NCI-H460 (cell line): ENCODE measurements at regions not wholly inside any gene's neighbourhood (a gene's known extent, or its start where the extent isn't known, plus 50 kb on each side); places are given as distances from the start of the nearest gene placed in this dataset.

Experiments
- DNase-seq: peaks from one replicate; pipeline ENCODE4 v3.0.0-alpha.2; 2016; ENCODE audit warnings: low read depth; ENCODE audit errors: extremely low read depth

DNA sequence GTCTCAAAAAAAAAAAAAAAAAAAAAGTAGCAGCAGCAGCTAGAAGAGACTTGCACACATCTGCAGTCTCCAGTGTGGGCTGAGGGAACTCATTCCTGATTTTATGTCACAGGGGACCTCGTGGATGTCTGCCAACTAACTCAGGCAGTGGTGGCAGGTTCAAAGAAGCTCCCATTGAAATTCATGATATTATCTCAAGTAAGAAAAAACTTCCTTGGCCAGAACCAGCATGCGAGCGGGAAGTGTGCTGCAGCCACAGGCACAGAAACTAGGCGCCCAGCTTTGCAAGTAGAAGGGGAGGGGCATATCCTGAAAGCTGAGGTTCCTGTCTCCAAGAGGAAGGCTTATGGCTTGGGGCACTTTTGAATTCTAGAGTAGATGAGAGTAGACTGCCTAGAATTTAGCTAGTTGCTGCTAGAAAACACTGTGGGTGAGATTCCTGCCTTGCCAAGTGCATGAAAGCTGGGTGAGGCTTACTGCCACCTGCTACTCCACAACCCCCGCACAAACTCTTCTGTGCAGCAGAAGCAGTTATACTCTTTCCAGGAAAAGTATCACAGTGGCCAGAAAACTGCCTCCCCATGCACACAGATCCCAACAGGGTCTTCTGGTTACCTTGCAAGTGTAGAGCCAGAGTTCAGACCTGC, 603.8 kb upstream of the CA10 start:
- DNase-seq = no peak

DNA sequence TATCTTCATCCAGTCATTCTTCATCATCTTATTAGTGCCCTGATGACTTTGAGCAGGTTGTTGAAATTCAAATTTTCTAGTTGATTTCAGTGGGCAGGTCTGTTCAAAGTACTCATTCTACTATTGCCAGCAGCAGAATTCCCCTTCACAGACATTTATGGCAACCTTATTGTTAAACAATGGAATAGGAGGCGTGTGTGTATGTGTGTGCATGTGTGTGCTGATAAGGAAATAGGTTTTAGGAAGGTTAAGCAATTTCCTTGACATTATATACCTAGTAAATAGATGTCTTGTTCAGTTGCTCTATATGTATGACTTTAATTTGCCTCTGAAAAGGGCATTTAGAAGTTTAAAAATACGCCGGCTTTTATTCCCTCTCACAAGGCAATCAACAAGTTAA, 601.4 kb upstream of the CA10 start:
- DNase-seq = no peak

DNA sequence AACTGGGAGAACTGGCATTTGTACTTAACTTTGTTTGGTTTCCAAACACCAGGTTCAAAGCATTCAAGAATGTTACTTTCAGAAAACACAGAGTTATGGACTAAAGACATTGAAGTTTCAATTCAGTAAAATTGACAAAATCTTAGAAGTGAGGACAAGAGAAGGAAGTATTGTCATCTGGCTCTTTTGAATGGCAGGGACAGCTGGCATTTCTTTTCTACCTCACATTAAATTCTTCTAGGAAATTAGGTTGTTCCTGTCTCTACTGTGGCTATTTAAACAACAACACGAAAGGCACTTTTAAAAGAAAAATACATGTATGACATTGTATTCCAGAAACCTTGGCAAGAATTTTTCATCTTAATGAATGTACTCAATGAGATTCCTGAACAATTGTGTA, 600.0 kb upstream of the CA10 start:
- no peak for DNase-seq

DNA sequence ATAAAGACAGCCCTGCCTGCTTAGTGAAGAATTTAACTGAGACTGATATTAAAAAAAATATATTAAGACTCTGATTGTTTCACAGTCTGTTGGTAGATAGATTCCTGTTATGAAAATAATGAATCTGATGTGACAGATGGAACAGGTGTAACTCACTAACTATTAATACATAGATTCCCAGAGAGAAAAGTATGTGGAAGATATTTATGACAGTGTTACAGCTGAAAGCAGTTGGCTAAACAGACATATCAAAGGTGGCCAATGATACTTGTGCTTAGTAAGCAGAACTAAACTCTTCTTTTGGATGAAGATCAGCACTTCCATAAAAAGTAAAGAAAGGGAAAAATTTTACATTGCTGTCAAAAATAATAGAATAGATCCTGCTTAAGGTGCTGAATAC, 598.2 kb upstream of the CA10 start:
- no peak for DNase-seq

DNA sequence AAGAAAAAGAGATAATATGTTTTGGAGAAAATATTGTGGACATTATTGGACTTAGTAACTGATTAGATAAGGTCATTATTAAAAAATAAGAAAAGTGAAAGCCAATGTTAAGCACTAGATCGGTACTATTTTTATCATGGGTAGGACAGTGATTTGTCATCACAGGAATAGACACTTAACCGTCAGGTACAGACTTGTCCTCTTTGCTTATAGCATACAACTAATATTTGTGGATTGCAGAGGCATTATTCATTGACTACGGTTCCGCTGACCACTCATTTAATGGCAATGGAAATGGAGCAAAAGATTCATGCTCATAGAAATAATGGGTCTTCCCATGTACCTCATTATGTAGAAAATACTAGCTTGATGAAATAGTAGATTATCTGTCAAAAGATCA, 596.3 kb upstream of the CA10 start:
- no peak for DNase-seq

DNA sequence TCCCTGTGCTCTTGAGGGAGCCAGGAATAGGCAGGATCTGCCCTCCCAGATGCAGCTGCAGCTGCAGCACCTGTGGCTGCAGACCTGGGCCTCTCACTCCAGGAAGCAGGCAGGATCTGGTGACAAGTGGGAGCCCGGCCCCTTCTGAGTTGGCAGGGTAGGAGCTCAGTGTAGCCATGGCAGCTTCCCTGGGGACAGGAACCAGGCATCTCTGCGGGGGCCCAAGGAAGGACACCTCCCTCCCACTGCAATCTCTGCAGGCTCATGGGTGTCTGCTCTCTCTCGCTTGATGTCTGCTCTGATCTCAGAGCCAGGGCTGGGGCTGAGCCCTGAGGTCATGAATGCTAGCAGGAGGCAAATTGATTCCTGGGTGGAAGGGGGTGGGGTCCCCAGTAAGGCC, 592.5 kb upstream of the CA10 start:
- DNase-seq = no peak

DNA sequence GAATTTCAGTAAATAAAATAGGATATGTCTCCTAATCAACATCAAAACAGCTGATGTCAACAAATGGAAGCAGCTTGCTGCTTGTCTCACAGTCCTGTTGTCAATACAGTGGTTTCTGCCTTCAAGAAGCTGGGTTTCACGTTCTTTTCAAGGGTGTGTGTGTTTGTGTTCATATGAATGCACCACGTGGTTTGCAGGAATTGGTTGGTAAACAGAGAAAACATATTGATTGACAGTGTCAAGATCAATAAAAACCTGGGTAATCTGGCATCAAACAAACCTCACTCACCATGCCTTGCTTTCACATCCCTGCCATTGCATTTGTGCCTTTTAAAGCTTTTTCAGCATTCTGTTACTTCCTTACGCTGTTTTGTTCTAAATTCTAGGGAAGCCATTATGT, 585.7 kb upstream of the CA10 start:
- DNase-seq = no peak

DNA sequence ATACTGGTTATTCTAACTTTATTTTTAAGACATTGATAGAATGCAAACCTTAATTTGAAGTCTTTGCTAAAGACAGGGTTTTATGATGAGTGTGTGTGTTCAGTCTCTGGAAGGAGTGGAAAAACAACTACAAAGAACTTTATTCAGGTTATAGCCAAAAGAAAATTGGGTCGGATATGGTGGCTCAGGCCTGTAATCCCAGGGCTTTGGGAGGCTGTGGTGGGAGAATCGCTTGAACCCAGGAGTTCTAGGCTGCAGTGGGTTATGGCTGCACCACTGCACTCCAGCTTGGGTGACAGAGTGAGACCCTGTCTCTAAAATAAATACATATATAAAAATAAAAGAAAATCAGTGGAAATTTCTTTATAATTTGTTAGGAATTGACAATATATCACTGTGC, 581.5 kb upstream of the CA10 start:
- DNase-seq = no peak

DNA sequence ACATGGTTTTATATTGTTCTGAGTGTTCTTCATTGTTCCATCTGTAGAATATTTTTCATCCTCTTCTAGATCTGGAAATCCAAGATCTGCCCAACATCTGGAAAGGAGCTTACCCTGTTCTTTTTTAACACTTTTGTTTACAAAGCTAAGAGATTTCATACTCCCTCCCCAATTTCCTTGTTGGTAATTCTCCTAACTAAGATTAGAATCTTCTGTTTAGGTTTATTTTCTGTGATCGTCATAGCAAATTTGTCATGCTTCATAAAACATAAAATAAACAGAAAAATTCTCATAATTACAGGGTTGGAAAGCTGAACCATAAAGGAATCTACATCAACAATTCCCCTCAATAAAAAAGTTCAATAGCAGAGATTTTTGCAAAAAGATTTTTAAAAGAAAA, 580.3 kb upstream of the CA10 start:
- no peak for DNase-seq

DNA sequence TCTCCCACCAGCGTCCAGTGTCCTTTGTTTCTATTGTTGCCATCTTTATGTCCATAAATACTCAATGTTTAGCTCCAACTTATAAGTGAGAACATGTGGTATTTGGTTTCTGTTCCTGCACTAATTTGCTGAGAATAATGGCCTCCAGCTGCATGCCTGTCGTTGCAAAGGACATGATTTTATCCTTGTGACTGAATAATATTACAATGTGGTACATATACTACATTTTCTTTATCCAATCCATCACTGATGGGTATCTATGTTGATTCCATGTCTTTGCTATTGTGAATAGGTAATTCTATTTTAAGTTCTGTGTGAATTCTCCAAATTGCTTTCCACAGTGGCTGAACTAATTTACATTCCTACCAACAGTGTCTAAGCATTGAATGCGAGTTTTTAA, 578.6 kb upstream of the CA10 start:
- DNase-seq = no peak

DNA sequence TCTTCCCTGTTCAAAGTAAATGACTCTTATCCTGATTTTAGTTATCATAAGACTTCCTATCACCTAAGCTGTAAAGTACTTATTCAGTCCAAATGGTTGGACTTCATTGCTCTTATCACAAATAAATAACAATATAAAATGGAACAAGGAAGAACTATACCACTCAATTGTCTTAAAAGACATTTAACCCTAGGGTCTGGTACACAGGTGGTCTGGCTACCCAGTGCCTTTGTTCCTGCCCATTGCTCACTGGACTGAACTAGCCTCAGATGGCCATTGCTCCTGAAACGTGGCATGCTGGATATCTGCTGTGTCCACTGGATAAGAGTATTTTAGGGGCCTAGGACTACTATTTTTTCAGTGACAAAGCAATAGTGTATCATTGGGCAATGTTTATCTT, 574.3 kb upstream of the CA10 start:
- DNase-seq = no peak

DNA sequence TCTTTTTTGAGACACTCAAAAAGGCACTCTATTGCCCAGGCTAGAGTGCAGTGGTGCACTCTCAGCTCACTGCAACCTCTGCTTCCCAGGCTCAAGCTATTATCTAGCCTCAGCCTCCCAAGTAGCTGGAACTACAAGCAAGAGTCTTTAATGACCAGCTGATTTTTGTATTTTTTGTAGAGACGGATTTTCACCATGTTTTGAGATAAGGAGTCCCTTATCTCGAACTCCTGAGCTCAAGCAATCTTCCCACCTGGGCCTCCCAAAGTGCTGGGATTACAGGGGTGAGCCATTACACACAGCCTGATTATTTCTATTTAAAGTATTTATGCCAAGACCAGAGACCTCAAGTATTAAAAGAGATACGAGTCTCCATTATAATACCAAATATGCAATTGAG, 566.1 kb upstream of the CA10 start:
- DNase-seq = no peak

DNA sequence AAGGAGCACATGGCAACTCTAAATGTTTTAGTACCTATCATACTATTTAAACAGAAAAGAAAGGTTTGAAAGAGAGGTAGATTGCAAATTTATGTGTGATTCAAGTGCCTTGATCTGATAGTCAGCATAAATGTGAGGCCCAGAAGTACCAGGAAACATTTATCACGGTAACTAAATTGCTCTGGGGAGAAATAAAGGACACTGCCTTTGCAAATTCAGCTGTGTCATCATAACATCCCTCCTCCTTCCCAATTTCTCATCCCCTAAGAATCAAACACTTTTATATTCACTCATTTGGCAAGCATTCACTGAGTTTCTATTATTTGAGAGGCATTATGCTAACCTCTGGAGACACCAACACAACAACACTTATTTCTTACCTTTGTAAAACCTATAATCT, 563.4 kb upstream of the CA10 start:
- DNase-seq = no peak

DNA sequence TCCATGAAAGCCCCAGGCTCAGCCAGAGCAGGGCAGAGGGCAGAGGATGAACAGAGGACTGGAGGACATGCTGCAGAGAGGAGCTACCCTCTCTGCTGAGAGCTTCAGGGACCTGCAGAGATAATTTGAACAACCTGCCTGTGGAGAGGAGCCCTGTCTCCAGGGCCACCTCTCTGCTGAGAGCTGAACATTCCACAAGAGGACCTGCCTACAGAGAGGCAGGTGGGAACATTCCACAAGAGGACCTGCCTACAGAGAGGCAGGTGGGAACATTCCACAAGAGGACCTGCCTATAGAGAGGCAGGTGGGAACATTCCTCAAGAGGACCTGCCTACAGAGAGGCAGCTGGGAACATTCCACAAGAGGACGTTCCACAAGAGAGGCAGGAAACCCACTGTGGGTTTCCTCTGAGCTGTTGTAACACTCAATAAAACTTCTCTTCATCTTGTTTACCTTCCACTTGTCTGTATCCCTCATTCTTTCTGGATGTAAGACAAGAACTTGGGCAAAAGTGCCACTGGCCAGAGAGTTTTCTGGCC, 551.9 kb upstream of the CA10 start:
- no peak for DNase-seq

DNA sequence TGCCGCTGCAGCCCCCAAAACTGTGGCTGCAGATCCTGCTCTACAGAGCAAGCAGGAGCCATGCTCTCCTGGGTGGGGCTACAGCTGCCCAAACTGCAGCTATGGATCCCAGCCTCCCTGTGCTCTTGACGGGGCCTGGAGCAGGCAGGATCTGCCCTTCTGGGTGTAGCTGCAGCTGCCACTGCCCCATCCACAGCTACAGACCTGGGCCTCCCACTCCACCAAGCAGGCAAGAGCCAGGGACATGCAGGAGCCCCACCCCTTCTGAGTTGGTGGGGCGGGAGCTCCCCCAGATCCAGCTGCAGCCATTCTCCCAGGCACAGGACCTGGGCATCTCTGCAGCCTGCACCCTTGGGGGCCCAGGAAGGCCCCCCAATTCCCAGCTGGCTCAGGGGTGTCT, 551.2 kb upstream of the CA10 start:
- DNase-seq = no peak

DNA sequence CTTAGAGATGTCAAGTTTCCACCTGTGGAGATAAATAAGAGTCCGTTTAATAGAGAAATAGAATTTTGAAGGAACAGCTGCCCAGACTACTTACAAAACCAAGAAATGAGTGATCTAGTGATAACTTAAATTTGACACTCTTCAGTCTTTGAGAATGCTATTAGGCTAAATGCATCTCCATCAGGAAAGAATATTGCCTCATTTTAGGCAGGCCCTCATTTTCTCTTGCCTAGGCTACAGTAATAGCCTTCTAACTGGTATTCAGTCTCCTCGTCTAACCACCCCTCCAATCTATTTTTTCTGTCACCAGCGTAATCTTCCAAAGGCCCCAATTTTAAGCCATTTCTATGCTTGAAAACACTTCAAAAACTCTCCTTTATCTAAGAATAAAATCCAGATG, 537.8 kb upstream of the CA10 start:
- no peak for DNase-seq

DNA sequence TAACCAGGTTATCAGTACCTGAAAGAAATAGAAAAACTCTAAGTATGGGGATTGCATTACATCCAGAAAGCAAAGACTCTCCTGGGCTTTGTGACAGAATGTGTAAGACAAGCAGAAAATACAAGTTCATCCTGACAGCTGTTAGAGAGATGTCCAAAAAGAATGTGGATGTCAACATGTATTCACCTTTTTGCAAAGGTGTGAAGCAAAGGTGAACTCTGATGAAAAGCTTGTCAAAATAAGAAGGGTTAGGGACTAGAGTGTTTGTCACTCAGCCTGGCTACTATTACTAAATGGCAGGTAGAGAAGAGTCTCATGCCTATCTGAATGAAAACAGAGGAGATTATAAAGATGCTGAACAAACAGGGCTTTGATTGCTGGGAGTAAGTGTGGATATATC, 527.6 kb upstream of the CA10 start:
- no peak for DNase-seq

DNA sequence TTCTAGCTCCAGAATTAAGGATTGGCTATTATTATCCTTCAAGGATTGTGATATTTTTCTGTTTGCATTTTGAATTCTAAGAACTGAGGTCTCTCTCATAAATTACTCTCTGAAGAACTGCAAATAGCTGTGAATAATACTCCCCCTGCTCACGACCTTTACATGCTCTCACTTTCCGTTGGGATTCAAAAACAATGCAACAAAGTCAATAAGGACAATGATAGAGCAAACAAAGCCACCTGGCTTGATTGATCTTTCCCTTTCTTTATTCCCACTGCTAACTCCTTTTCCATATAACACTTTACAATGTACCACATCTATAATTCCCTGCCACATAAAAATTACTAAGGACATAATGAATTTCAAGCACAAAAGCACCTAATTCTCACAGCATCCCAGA, 523.0 kb upstream of the CA10 start:
- no peak for DNase-seq

DNA sequence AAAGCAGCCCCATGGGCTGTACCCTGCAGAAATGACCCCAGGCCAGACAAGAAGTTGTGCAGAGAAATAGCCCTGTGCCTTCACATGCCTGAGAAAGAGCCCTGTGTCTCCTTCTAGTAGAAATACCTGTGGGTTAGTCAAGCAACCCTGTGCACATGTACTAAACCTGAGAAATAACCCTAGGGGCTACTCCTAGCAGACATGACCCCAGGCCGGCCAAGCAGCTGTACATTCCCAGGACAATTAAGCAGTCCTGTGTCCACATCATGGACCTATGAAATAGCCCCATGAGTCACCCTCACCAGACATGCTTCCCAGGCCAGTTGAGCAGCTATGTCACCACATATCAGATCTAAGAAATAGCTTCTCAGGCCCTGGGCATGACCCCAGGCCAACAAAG, 519.7 kb upstream of the CA10 start:
- DNase-seq = no peak

DNA sequence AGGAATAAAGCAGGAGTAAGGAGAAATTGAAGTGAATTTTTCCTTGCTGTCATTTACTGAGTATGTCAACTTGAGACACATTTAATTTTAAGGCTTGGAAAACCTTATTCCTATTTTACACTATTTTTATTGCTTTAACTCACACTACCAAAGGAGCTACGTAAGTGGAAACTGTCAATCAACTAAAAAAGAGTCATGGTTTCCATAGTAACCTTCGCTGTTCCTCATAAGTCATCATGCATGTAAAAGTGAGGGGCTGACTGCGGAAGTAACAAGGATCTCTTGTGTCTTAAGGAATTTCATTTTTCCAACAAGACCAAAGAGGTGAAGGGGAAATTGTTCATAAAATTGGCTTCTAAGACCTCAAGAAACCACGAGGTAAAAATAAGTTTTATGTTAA, 516.2 kb upstream of the CA10 start:
- DNase-seq = no peak

DNA sequence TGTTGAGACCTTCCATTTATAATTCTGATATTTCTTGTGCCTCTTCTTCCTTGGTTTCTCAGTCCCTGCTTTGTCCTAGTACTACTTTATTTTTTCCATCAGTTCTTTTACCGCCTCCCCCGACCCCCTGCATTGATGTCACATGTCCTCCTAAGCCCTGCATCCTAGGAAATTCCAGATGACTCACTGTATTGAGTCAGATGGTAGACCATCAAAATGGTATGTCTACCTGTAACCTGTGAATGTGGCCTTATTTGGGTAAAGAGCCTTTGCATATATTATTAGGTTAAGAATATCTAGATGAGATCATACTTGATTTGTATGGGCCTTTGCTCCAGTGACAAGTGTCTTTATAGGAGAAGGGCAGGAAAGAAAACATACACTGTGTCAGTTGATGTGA, 515.3 kb upstream of the CA10 start:
- DNase-seq = no peak

DNA sequence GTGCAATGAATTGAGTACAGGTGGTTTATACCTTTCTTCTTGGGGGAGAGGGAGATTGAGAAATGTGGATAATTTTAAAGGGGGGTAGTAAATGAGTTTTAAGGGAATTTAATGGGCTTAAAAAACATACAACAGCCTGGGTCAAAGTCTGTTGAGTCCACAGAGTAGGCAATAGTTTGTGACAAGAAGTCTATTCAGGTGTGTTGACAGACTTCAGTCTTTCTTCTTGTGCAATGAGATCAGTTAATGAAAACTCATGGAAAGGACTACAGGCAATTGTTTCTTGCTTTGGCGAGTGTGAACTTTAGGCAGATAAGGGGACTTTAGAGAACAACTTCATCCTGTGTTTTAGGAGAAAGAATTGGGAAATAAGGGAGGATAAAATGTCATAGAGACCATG, 507.8 kb upstream of the CA10 start:
- no peak for DNase-seq

DNA sequence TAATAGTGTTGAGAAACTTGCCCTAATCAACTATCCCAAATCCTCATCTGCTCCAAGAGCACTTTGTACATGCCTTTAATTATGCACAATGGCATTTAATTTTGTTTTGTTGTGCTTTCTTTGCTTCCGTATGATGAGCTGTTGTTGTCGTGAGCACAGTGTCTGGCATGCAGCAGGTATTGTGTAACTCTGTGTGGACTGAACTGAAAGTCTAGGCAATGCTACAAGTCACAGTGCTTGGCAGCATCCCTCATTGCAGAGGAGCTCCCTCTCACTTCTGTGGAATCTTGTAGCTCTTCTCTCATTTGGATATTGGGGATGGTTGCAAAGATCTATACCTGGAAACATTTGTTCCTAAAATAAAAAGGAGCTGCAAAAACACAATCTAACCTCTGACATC, 502.2 kb upstream of the CA10 start:
- no peak for DNase-seq
